T-helper 1 cell treated with Interleukin-12 subunit alpha and Interleukin-12 subunit beta and Interleukin-4 antibody, amounts not matched to agents 30 ng/mL and 1 ng/mL, for 36 hours (primary cell): ENCODE measurements at regions not wholly inside any gene's neighbourhood (a gene's known extent, or its start where the extent isn't known, plus 50 kb on each side); places are given as distances from the start of the nearest gene placed in this dataset.
"Not testable (repeated sequence)": the region's sequence is repeated elsewhere in the genome, so short reads cannot be mapped to it uniquely, and the experiment has no call there.

Experiments
- intact Hi-C: fragments of 100-400 bp; cut with micrococcal nuclease; formaldehyde crosslinking; loops from one replicate; pipeline ENCODE4 v1.15.1; 2024

GRCh38 chrY:19059733-19060132 lies 286.2 kb upstream of the HSFY2 start:
- intact Hi-C loops, result no loop called here

GRCh38 chrY:19058831-19059370 lies 285.4 kb upstream of the HSFY2 start:
- intact Hi-C loops, result no loop called here

- intact Hi-C loops, result no loop called here
Measured at GRCh38 chrY:19056138-19056469, 282.6 kb upstream of the HSFY2 start.

GRCh38 chrY:19055232-19056137 lies 281.9 kb upstream of the HSFY2 start:
- intact Hi-C loops, result no loop called here

- intact Hi-C loops, result no loop called here
Measured at GRCh38 chrY:19053806-19054205, 280.3 kb upstream of the HSFY2 start.

- intact Hi-C loops, result no loop called here
Measured at GRCh38 chrY:19051021-19051420, 277.5 kb upstream of the HSFY2 start.

GRCh38 chrY:19042984-19043442 lies 269.5 kb upstream of the HSFY2 start:
- intact Hi-C loops, result no loop called here

- intact Hi-C loops, result no loop called here
Measured at GRCh38 chrY:19042306-19042958, 268.9 kb upstream of the HSFY2 start.

GRCh38 chrY:19026631-19027030 lies 253.1 kb upstream of the HSFY2 start:
- intact Hi-C loops, result no loop called here

- intact Hi-C loops, result no loop called here
Measured at GRCh38 chrY:19023934-19024333, 250.4 kb upstream of the HSFY2 start.

GRCh38 chrY:19020193-19020592 lies 246.7 kb upstream of the HSFY2 start:
- intact Hi-C loops, result no loop called here

GRCh38 chrY:19016990-19017389 lies 243.5 kb upstream of the HSFY2 start:
- intact Hi-C loops, result loop anchor here (10.0 kb wide), 1 partner anchor 58 kb away; no protein-coding TSS in a partner anchor

- intact Hi-C loops, result loop anchor here (10.0 kb wide), 1 partner anchor 59 kb away; no protein-coding TSS in a partner anchor
Measured at GRCh38 chrY:19015854-19016253, 242.3 kb upstream of the HSFY2 start.

GRCh38 chrY:19015213-19015612 lies 241.7 kb upstream of the HSFY2 start:
- intact Hi-C loops, result loop anchor here (10.0 kb wide), 1 partner anchor 60 kb away; no protein-coding TSS in a partner anchor

GRCh38 chrY:19012985-19013384 lies 239.4 kb upstream of the HSFY2 start:
- intact Hi-C loops, result loop anchor here (10.0 kb wide), 1 partner anchor 62 kb away; no protein-coding TSS in a partner anchor

GRCh38 chrY:19011605-19012090 lies 238.1 kb upstream of the HSFY2 start:
- intact Hi-C loops, result loop anchor here (10.0 kb wide), 1 partner anchor 63 kb away; no protein-coding TSS in a partner anchor

- intact Hi-C loops, result no loop called here
Measured at GRCh38 chrY:19006234-19006633, 232.7 kb upstream of the HSFY2 start.

GRCh38 chrY:19005579-19005978 lies 232.0 kb upstream of the HSFY2 start:
- intact Hi-C loops, result no loop called here

- intact Hi-C loops, result no loop called here
Measured at GRCh38 chrY:18997635-18998240, 224.2 kb upstream of the HSFY2 start.

GRCh38 chrY:18993480-18993879 lies 219.9 kb upstream of the HSFY2 start:
- intact Hi-C loops, result no loop called here

GRCh38 chrY:18992684-18993083 lies 219.1 kb upstream of the HSFY2 start:
- intact Hi-C loops, result not testable (repeated sequence)
